Stomach (tissue), 8 donors: ENCODE measurements at regions not wholly inside any gene's neighbourhood (a gene's known extent, or its start where the extent isn't known, plus 50 kb on each side); places are given as distances from the start of the nearest gene placed in this dataset.

Experiments used
- DNase-seq, 2 donors: peaks; one replicate each; pipeline versions ENCODE4 v3.0.0 to v3.0.0-alpha.2; 2013 to 2019
- H3K27ac ChIP-seq, 5 donors: fragments of 200-600 bp in 4 of 5; sonication (generic) in 4 of 5; one replicate each; pipeline ENCODE4 v1.5.1; 2013 to 2019; ENCODE audit warnings: mild to moderate bottlenecking in 1 of 5, moderate library complexity in 1 of 5
- H3K27me3 ChIP-seq, 3 donors: fragments of 200-600 bp; sonication (generic); one replicate each; pipeline ENCODE4 v1.5.1; 2017 to 2019; ENCODE audit warnings: mixed run types in 1 of 3
- H3K36me3 ChIP-seq, 4 donors: fragments of 200-600 bp; sonication (generic); 1 replicate in 3 of 4; 2 replicates in 1 of 4; pipeline ENCODE4 v1.5.1; 2016 to 2019
- H3K4me1 ChIP-seq, 4 donors: fragments of 200-600 bp; sonication (generic); one replicate each; pipeline ENCODE4 v1.5.1; 2016 to 2019
- H3K4me3 ChIP-seq, 4 donors: fragments of 200-600 bp; sonication (generic) in 3 of 4; one replicate each; pipeline ENCODE4 v1.5.1; 2016 to 2019; ENCODE audit warnings: mild to moderate bottlenecking in 1 of 4
- H3K9me3 ChIP-seq, 4 donors: fragments of 200-600 bp; sonication (generic); one replicate each; pipeline ENCODE4 v1.5.1; 2016 to 2019
- EP300 ChIP-seq: sonication (generic); formaldehyde crosslinking; IDR thresholded peaks from one replicate; pipeline ENCODE4 v1.6.1; 2017; ENCODE audit warnings: antibody characterized with exemption
- POLR2A ChIP-seq, 4 donors: fragments of 450-650 bp; IDR thresholded peaks; one replicate each; pipeline ENCODE4 v1.6.1; 2016; ENCODE audit warnings: antibody characterized with exemption in 4 of 4, control low read depth in 2 of 4, mild to moderate bottlenecking in 1 of 4, moderate library complexity in 1 of 4
- POLR2AphosphoS5 ChIP-seq, 3 donors: sonication (generic); formaldehyde crosslinking; IDR thresholded peaks; one replicate each; pipeline ENCODE4 v1.6.1; 2016; ENCODE audit warnings: antibody characterized with exemption in 3 of 3
- WGBS, 5 donors: extraction: QIAGEN DNeasy Blood & Tissue Kit in 3 of 5; methylation state at CpG; one replicate each; pipeline versions ENCODE4 v1.1.5 to v1.1.7; 2013 to 2018; 5-methylcytosine and 5-hydroxymethylcytosine counted together
- intact Hi-C: fragments of 100-400 bp; cut with DNase I; formaldehyde crosslinking; loops from one replicate; pipeline ENCODE4 v1.15.1; 2023; ENCODE audit warnings: low total_unique reads
- TF ChIP-seq, protein P1 (sequence below), 7 experiments: fragments of 450-650 bp in 4 of 7; fragments of 200-600 bp in 3 of 7; sonication (generic) in 3 of 7; IDR thresholded peaks; one replicate each; pipeline ENCODE4 v1.5.1; 2016 to 2019; ENCODE audit warnings: antibody characterized with exemption in 7 of 7, control low read depth in 2 of 7, mild to moderate bottlenecking in 1 of 7
- donor health status: healthy with polysubstance abuse.
- donor health status: Bipolar disorder and iron deficiency.
- donor health status: healthy.

DNA sequence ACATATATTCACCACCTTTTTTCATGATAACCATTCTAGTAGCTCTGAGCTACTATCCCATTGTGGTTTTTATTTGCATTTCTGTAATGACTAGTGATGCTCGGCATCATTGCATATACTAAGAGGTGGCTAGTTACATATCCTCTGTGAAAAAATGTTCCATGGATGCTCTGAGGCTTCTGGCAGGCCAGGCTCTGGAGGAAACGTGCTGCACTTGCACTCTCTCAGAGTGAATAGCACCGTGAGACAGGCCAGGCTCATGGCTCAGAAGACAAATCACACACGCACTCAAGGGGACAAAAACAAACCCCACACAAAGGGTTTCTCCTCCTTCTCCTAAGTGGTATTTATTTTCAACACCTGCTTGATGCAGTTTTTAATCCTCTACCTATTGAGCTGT lies 1085.3 kb upstream of the CNTNAP5 start:
- TF ChIP-seq EP300 (no peak), POLR2AphosphoS5 (IDR thresholded peaks at IDR 0.05) (no peak)
- TF ChIP-seq, protein P1, sequence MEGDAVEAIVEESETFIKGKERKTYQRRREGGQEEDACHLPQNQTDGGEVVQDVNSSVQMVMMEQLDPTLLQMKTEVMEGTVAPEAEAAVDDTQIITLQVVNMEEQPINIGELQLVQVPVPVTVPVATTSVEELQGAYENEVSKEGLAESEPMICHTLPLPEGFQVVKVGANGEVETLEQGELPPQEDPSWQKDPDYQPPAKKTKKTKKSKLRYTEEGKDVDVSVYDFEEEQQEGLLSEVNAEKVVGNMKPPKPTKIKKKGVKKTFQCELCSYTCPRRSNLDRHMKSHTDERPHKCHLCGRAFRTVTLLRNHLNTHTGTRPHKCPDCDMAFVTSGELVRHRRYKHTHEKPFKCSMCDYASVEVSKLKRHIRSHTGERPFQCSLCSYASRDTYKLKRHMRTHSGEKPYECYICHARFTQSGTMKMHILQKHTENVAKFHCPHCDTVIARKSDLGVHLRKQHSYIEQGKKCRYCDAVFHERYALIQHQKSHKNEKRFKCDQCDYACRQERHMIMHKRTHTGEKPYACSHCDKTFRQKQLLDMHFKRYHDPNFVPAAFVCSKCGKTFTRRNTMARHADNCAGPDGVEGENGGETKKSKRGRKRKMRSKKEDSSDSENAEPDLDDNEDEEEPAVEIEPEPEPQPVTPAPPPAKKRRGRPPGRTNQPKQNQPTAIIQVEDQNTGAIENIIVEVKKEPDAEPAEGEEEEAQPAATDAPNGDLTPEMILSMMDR (IDR thresholded peaks at IDR 0.05): no peak
- intact Hi-C loops: no loop called here
- no peak overlapping the region for H3K4me3 ChIP-seq
- no peaks in the 10 kb centered on the region for H3K4me1 ChIP-seq
- WGBS, 5 donors: 58 to 69% (median 64%) methylated on average over 4 of the region's 4 CpGs
- no peaks in the 10 kb centered on the region for H3K36me3 ChIP-seq
- no peaks in the 10 kb centered on the region for H3K9me3 ChIP-seq
- peak in 1 of 2 donors; percentile 7 for DNase-seq
- no peaks in the 10 kb centered on the region for H3K27me3 ChIP-seq
- H3K27ac ChIP-seq: no peak overlapping the region

DNA sequence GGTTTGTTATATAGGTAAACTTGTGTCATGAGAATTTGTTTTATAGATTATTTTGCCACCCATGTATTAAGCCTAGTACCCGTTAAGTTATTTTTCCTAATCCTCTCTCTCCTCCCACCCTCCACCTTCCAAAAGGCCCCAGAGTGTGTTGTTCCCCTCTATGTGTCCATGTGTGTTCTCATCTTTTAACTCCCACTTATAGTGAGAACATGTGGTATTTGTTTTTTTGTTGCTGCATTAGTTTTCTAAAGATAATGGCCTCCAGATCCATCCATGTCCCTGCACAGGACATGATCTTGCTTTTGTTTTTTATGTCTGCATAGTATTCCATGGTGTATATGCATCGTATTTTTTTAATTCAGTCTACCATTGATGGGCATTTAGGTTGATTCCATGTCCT lies 1075.6 kb upstream of the CNTNAP5 start:
- no peaks in the 10 kb centered on the region for H3K27me3 ChIP-seq
- 42 to 91% (median 70%) methylated on average over 2 of the region's 2 CpGs for WGBS, 5 donors
- DNase-seq: no peak
- H3K27ac ChIP-seq: no peak overlapping the region
- no peak overlapping the region for H3K4me3 ChIP-seq
- TF ChIP-seq, protein P1 (IDR thresholded peaks at IDR 0.05): no peak
- intact Hi-C loops: no loop called here
- H3K9me3 ChIP-seq: no peaks in the 10 kb centered on the region
- no peaks in the 10 kb centered on the region for H3K4me1 ChIP-seq
- H3K36me3 ChIP-seq: no peaks in the 10 kb centered on the region

DNA sequence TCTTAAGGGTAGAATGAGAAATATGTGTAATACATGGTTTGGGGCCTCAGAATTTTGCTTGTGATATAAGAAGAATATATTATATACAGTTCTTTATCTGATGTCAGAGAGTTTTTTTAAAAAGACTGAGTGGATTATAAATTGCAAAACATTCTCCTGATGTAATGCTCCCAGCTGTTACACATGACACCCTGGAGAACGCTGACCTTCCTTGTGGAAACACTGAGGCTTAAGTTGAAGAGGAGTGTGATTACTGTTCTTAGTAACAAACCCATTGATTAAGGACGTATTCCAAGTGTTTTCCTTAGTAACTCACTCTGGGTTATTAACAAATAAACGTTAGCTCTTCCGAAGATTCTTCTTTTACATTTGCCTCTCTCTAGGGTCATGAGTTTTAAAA lies 1069.3 kb upstream of the CNTNAP5 start:
- peak in 1 of 2 donors; percentile 16 for DNase-seq
- H3K4me1 ChIP-seq: no peaks in the 10 kb centered on the region
- no peak overlapping the region for H3K27ac ChIP-seq
- no peaks in the 10 kb centered on the region for H3K27me3 ChIP-seq
- H3K4me3 ChIP-seq: no peak overlapping the region
- no peak for TF ChIP-seq POLR2AphosphoS5 (IDR thresholded peaks at IDR 0.05)
- no peak for TF ChIP-seq POLR2A (IDR thresholded peaks at IDR 0.05)
- TF ChIP-seq EP300: no peak
- TF ChIP-seq, protein P1 (IDR thresholded peaks at IDR 0.05): no peak
- intact Hi-C loops: no loop called here
- no peaks in the 10 kb centered on the region for H3K36me3 ChIP-seq
- WGBS, 5 donors: 62 to 71% (median 68%) methylated on average over 4 of the region's 4 CpGs
- no peaks in the 10 kb centered on the region for H3K9me3 ChIP-seq

DNA sequence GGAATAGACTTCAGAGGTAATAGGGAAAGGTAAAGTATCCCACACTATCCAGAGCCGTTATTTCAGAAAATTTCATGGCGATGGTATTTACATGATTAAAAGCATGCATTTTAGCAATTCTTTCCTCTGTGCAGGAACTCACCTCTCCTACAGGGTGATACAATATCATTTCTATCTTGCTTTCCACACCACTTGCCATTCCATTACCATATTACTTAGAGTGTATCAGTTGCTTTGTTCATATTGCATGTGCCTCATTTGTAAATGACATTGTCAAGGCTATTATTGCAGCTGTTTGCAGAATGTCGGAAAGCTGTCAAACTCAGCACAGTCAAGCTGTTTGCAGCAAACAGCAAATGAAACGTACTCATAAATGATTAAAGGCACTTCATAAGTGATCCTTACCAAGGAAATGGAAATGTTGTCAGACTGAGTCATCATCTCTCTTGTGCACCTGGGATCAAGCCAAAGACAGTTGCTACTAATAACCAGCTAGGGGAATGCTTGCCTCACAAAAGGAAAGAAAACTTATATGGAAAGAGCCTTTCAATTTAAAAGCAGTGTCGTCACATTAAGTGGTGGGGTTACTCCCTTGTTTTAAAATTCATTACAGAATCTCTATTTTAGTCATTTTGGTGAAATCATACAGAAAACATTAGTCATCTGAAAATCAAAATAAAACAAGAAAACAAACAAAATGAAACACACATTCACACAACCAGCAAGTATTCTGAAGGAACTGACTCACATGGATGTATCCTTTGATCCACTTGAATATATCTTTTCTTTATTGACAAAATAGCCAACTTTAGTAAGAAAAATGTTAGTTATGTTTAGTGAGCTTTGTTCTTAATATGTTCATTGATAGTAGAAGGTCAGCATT lies 1064.1 kb upstream of the CNTNAP5 start:
- no peak for TF ChIP-seq EP300
- TF ChIP-seq POLR2AphosphoS5 (IDR thresholded peaks at IDR 0.05): no peak
- TF ChIP-seq, protein P1 (IDR thresholded peaks at IDR 0.05): no peak
- TF ChIP-seq POLR2A (IDR thresholded peaks at IDR 0.05): no peak
- peaks cover 0 to 4% (median 0%) of the 10 kb centered on the region in 4 donors for H3K9me3 ChIP-seq
- no peaks in the 10 kb centered on the region for H3K36me3 ChIP-seq
- 46 to 55% (median 51%) methylated on average over 5 of the region's 5 CpGs for WGBS, 5 donors
- no peak overlapping the region for H3K27ac ChIP-seq
- DNase-seq: peak in 1 of 2 donors; percentile 58
- no peaks in the 10 kb centered on the region for H3K27me3 ChIP-seq
- no peak overlapping the region for H3K4me3 ChIP-seq
- H3K4me1 ChIP-seq: no peaks in the 10 kb centered on the region
- intact Hi-C loops: no loop called here
